ENCODE measurements at regions not wholly inside any gene's neighbourhood (a gene's known extent, or its start where the extent isn't known, plus 50 kb on each side); places are given as distances from the start of the nearest gene placed in this dataset.
"Not testable (repeated sequence)": the region's sequence is repeated elsewhere in the genome, so short reads cannot be mapped to it uniquely, and the experiment has no call there.

DNA sequence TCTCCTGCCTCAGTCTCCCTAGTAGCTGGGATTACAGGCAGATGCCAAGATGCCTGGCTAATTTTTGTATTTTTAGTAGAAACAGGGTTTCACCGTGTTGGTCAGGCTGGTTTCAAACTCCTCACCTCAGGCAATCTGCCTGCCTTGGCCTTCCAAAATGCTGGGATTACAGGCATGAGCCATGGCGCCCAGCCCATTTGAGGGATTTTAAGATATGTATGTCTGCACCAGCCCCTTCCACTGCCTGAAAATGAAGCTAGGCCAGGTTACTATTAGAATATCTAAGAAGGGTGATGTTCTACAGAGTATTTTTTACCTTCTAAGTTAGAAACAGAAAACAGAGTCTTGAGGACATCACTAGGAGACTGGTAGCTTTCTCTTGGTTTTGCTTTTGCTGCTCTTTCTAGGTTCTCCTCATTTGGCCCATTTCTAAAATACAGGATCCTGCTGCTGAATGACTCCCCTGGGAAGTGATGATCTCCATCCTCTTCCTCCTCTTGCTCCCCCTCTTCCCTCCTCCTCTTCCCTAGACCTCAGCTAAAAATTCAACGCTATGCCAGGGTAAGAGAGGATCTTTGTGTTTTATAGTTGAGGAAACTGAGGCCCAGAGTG lies 118.5 kb downstream of the MYCN start:
- DNase-seq = no peak

DNA sequence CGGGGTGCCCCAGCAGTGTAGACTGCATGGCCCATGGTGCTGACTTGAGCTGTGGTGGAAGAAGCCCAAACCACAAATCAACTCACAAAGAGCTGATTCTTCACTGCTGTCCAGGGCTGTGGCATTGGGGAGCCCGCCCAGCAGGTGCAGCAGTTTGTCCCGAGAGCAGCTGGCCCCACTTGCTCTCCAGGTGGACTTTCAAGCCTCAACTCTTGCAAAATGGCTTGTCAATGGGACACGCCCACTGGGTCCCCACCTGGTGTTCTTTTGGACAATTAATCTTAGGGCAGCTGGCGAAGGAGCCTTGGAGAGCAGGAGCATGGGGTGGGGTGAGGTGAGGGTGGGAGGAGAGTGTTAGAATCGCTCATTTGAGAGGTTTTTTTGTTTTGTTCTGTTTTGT lies 117.9 kb downstream of the MYCN start:
- no peak for DNase-seq

GRCh38 chr2:16057661-16058060 lies 117.3 kb downstream of the MYCN start:
- DNase-seq = no peak

DNA sequence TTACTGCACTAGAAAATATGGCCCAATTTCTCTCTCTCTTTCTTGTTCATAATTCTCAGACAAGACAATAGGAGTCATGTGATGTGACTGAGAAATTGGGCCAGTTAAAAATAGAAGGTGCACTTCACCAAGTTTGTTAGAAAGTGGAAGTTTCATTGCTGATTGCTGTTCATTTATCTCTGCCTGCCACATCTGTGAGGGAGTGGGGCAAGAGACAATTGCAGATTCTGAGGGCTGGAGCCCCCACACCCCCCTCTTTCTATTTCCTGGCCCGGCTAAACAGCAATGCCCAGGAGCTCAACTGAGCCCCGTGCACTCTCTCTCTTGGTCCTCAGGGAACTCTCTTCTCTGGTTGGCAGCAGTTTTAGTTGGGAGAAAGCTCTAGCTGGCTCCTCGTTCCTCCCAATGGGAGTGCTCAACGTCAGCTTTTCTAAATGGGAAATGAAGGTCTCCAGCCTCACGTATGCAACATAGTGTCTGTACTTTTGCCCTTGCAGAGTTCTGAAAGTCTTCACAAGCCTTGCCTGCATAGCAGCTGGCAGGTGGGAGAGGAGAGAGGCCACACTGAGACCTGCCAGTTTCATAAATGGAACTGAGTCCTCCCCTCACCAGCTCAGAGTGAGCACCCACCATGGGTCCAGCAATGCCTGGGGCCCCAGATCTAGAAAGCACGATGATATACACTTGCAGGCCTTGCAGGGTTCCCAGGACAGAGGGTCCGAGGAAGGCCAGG lies 115.7 kb downstream of the MYCN start:
- no peak for DNase-seq

DNA sequence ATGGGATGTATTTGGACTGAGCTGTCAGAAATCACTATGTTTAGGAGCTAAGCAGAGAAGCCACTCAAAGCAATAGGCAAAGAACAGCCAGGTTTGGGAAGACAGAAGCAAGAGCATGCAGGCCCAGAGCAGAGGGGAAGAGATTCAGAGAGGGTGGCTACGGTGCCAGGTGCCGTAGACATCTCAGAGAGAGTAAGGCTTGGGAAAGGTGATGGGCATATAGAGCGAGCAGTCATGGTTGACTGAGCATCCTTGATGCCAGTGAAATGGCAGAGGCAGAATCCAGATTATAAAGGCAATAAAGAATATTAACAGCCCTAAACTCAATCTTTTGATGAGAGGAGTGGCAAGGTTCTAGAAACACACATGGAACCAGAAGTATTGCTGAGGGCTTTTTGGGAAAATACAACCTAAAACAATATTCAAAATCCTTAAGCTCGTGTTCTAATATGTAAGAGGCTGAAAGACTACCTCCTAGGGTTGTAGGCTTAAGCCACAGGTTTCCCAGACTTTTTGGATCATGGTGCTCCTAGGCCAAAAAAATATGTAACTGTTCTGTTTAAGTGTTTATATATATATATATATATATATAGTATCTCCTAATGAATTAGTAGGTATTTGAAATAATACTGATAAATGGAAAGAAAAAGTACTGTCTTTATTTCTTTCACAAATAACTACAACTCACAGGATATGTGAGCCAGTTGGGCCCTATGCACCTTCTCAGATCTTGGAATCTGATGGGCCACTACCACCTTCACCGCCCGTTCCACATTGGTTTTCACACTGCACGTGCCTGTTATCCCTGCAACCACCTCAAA lies 113.3 kb downstream of the MYCN start:
- no peak for DNase-seq

GRCh38 chr2:16052571-16053052 lies 112.3 kb downstream of the MYCN start:
- not testable (repeated sequence) for DNase-seq

- no peak for DNase-seq
Measured at GRCh38 chr2:16051841-16052564, 111.7 kb downstream of the MYCN start.

- no peak for DNase-seq
Measured at GRCh38 chr2:16050908-16051489, 110.6 kb downstream of the MYCN start.

- no peak for DNase-seq
Measured at GRCh38 chr2:16050261-16050907, 110.0 kb downstream of the MYCN start.

DNA sequence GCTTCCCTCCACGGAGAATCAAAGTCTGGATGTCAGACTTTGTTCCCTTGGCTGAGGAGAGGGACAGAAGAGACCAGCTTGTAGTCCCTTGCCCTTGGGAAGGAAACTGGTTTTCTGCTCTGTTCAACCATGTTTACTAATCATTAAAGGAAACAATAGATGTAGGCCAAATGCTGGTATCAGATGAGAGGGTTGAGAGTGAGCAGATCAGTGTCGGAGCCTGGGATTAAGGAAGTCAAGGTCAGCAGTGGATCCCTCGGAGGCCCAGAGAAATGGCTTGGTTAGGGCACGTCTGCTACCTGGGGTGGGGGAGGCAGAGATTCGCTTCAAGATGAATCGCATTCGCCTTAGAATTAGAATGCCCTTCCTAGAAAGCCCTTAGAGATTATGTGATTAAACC lies 109.1 kb downstream of the MYCN start:
- no peak for DNase-seq

GRCh38 chr2:16048466-16048865 lies 108.1 kb downstream of the MYCN start:
- no peak for DNase-seq

GRCh38 chr2:16047701-16048100 lies 107.4 kb downstream of the MYCN start:
- DNase-seq = no peak

DNA sequence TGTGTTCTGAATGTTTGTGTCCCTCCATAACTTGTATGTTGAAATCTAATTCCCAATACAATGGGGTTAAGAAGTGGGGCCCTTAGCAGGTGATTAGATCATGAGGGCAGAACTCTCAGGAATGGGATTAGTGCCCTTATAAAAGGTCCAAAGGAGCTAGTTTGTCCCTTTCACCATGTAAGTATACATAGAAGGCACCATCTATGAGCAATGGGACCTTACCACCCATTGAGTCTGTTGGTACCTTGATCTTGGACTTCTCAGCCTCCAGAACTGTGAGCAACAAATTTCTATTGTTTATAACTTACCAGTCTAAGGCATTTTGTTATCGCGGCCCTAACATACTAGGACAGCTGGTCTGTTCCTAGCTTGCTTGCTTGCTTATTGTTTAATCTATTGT lies 106.3 kb downstream of the MYCN start:
- no peak for DNase-seq

DNA sequence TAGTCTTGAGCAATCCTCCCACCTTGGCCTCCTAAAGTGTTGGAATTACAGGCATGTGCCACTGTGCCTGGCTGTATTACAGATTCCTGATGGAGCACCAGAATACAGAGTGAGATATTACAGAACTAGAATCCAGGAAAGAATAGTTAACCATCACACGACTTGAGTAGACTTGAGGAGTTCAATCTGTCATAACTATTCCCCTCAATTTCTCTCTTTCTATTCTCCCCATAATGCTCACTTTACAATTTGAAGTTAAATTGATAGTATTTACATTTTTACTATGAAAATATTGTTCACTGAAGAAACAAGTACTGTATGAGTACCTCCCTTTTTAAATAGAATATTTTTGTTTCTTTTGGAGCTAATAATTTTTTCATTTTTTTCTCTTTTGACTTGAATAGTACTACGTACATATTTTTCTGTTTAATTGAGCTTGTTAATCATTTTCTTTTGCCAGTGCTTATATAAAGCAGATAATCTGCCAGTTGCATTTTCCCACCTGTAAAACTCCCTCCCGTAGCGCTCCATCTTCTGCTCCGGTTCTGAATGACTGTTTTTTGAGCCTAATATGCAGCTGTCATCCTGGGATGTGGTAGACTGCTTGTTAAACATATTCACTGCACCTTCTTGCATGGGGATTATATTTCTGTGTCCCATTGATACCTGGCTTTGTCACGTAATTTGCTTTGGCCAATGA lies 105.5 kb downstream of the MYCN start:
- DNase-seq = no peak

GRCh38 chr2:16044946-16045456 lies 104.7 kb downstream of the MYCN start:
- no peak for DNase-seq

DNA sequence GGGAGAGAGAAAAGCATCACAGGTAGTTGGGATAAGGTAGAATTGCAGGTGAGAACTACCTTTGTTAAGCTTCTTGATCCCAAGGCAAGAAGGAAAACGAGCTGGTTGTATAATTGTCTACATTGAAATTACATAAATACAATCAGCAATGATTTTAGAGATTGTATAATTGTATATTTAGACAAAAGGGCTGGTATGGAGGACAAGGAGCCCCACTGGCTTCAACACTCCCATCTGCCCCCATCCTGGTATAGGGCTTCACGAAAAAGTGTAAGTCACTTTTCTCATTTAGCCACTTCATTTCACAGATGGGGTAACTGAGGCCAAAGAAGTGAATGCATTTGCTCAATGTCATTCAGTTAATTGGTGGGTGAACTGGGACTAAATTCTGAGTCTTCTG lies 103.3 kb downstream of the MYCN start:
- DNase-seq = no peak

- no peak for DNase-seq
Measured at GRCh38 chr2:16043192-16043591, 102.8 kb downstream of the MYCN start.

DNA sequence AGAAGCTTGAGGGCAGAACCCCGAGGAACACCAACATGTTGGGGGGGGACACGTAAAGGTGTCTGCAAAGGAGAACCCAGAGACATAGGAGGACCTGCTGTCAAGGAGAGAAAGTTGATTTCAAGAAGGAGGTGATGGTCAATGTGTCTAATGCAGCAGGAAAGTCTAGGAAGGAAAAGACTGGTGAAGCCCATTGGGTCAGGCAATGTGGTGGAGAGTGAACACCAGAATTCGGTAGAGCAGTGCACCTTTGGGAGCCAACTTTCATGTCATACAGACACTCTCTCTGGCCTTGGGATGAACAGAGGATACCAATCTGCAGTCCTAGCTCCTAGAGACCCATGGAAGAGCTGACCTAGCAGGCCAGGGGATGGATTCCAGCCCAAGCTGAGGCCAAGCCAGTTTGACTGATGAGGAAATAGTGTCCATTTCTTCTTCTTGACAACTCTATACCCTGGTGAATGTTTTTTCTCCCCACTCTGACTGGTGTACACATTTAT lies 101.9 kb downstream of the MYCN start:
- DNase-seq = no peak

DNA sequence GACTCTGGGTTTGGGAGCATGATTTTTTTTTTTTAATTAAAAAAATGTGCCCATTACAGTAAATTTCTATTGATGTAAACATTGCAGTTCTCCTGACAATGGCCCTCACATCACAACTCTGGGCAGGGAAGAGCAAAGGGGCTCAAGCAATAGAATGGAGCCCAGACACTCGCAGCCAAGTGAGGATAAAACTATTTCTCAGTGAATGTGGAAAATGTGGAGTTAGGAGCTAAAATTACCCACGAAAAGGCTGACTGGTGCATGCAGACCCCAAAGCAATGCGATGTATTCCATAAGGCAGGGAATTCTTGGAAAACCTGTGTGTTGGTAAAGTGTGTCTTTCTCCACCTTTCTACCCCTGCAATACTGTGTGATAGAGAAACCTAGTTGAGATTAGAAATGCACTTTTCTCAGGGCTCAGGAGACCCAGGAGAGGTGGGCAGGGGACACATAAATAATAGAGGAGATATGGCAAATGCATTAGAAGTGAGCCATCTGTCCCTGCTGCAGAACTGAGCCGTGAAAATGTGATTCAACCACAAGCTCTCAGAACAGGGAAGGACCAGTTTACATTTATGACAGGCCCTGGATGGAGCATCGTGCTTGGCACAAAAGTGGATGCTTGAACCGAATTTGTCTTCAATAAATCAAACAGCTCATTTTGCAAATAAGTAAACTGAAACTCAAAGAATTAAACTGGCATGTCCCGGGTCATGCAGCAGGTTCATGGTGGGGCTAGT lies 100.1 kb downstream of the MYCN start:
- no peak for DNase-seq

DNA sequence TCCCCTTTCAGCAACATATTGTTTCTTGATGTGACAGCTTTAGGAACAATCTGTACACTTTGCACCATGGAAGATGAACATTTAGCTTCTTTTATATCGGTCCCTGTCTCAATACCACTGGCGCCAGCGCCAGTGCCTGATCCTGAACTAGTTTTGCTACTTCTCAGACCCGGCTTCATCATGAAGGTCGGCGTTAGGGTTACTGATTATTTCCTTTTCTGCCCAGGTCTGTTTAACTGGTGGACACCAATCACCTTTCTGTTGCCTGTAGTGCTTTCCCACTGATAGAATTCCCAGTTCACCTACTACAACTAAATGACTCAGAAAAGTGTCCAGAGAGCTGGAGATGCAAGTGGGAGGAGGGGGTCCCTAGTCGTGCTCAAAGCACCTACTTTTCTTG lies 99.5 kb downstream of the MYCN start:
- no peak for DNase-seq
